CD4-positive, alpha-beta memory T cell (primary cell): ENCODE measurements at regions not wholly inside any gene's neighbourhood (a gene's known extent, or its start where the extent isn't known, plus 50 kb on each side); places are given as distances from the start of the nearest gene placed in this dataset.

Source experiments
- CTCF ChIA-PET: fragments of 350-600 bp; sonication (Branson Sonifier 250); formaldehyde crosslinking; loops from one replicate; lab custom pipeline; 2021; ENCODE audit warnings: inconsistent platforms; ENCODE audit not compliant: partially characterized antibody; lab: Charles Lee
- POLR2A ChIA-PET: fragments of 350-600 bp; sonication (Branson Sonifier 250); formaldehyde crosslinking; loops from one replicate; lab custom pipeline; 2021; ENCODE audit not compliant: partially characterized antibody; lab: Charles Lee
- DNase-seq, 5 donors: peaks; one replicate each; pipeline versions ENCODE4 v3.0.0 to v3.0.0-alpha.2; 2020 to 2022; ENCODE audit warnings: mixed read lengths in 1 of 5
- H3K27ac ChIP-seq: one replicate; pipeline ENCODE4 v1.7.0; 2013; ENCODE audit warnings: low read depth, low read length
- H3K27me3 ChIP-seq: 2 replicates; pipeline ENCODE4 v1.7.0; 2013; ENCODE audit warnings: mild to moderate bottlenecking, low read length, moderate library complexity; ENCODE audit not compliant: insufficient read depth
- H3K36me3 ChIP-seq: 2 replicates; pipeline ENCODE4 v1.7.0; 2013; ENCODE audit warnings: mild to moderate bottlenecking, low read length, moderate library complexity; ENCODE audit not compliant: insufficient read depth
- H3K4me1 ChIP-seq: 2 replicates; pipeline ENCODE4 v1.7.0; 2013; ENCODE audit warnings: mild to moderate bottlenecking, low read length, moderate library complexity; ENCODE audit not compliant: insufficient read depth
- H3K4me3 ChIP-seq, 2 donors: one replicate each; pipeline ENCODE4 v1.7.0; 2013; ENCODE audit warnings: low read length in 2 of 2, mild to moderate bottlenecking in 1 of 2
- H3K9me3 ChIP-seq, 2 donors: one replicate each; pipeline ENCODE4 v1.7.0; 2013; ENCODE audit warnings: low read length in 2 of 2, control low read depth in 1 of 2; ENCODE audit not compliant: control insufficient read depth in 1 of 2
- H3K27ac Mint-ChIP-seq, 7 donors: one replicate each; pipeline ENCODE4 v1.8.0; 2020 to 2021; ENCODE audit warnings: mixed read lengths in 7 of 7, mild to moderate bottlenecking in 6 of 7, inconsistent platforms in 3 of 7, moderate library complexity in 3 of 7
- H3K27me3 Mint-ChIP-seq, 2 donors: one replicate each; pipeline ENCODE4 v1.8.0; 2020 to 2021; ENCODE audit warnings: mixed read lengths in 2 of 2
- H3K36me3 Mint-ChIP-seq, 2 donors: one replicate each; pipeline ENCODE4 v1.8.0; 2020 to 2021; ENCODE audit warnings: mixed read lengths in 2 of 2, inconsistent platforms in 1 of 2, mild to moderate bottlenecking in 1 of 2
- H3K4me1 Mint-ChIP-seq, 4 donors: one replicate each; pipeline ENCODE4 v1.8.0; 2020 to 2021; ENCODE audit warnings: mixed read lengths in 4 of 4, mild to moderate bottlenecking in 1 of 4
- H3K4me3 Mint-ChIP-seq, 8 donors: one replicate each; pipeline ENCODE4 v1.8.0; 2020 to 2021; ENCODE audit warnings: mixed read lengths in 8 of 8, mild to moderate bottlenecking in 7 of 8, moderate library complexity in 6 of 8, inconsistent platforms in 3 of 8
- H3K9me3 Mint-ChIP-seq, 8 donors: one replicate each; pipeline ENCODE4 v1.8.0; 2020 to 2021; ENCODE audit warnings: mixed read lengths in 8 of 8, mild to moderate bottlenecking in 5 of 8, inconsistent platforms in 3 of 8, moderate library complexity in 1 of 8
- intact Hi-C: fragments of 100-400 bp; cut with micrococcal nuclease; formaldehyde crosslinking; loops from one replicate; pipeline ENCODE4 v1.15.1; 2023

DNA sequence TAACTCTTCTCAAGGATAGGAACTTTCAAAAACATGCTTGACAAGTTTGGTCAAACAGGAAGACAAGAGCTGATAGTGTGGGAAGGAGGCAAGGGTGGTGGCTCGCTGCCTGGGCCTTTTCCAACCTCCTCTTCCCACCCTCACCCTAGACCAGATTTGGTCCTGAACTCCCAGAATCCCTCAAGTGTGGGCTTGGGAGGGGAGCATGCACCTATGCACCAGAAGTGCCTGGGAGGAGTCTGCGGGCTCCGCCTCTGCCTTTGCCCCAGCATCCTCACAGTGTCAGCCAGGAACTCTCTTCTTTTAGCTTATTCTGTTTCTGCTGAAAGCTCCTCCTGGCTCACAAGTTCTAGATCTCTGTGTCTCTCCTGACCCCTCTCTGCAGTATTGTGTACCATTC, 126.2 kb upstream of the MRPS22 start:
- POLR2A ChIA-PET: no interaction called here
- CTCF ChIA-PET: no interaction called here
- Histone ChIP-seq H3K4me3 (no peak overlapping the region), H3K4me1 (no peaks in the 10 kb centered on the region), H3K9me3 (no peaks in the 10 kb centered on the region), H3K27me3 (no peaks in the 10 kb centered on the region), H3K36me3 (no peaks in the 10 kb centered on the region), H3K27ac (no peak overlapping the region)
- H3K36me3 Mint-ChIP-seq: no peaks in the 10 kb centered on the region
- H3K9me3 Mint-ChIP-seq: peaks cover 0 to 4% (median 0%) of the 10 kb centered on the region in 8 donors
- intact Hi-C loops: no loop called here
- no peaks in the 10 kb centered on the region for H3K4me1 Mint-ChIP-seq
- no peak for DNase-seq
- H3K27me3 Mint-ChIP-seq: peaks cover 0 to 4% of the 10 kb centered on the region in 2 donors
- H3K4me3 Mint-ChIP-seq: no peak overlapping the region
- no peak overlapping the region for H3K27ac Mint-ChIP-seq

DNA sequence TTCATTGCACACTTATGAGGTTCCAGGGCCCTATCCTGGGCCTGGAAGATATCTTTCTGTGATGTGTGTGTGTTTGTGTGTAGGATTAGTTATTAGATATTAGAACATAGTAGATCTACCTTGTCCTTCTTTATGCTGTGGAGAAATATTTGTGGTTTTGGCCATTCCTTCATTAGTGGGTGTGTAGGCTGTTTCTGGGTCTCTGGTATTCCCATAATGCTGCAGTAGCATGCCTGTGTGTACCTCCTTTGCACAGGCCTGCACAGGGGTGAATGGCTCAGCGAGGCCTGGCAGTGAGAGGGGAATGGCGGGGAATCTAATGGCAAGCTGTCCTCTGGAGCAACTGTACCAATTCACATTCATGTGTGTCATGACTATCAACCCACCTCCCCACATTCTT, 125.8 kb upstream of the MRPS22 start:
- H3K9me3 Mint-ChIP-seq: peaks cover 0 to 4% (median 0%) of the 10 kb centered on the region in 8 donors
- no peak overlapping the region for H3K4me3 Mint-ChIP-seq
- CTCF ChIA-PET: no interaction called here
- H3K27ac Mint-ChIP-seq: no peak overlapping the region
- Histone ChIP-seq H3K27ac (no peak overlapping the region), H3K4me1 (no peaks in the 10 kb centered on the region), H3K27me3 (no peaks in the 10 kb centered on the region), H3K4me3 (no peak overlapping the region), H3K9me3 (no peaks in the 10 kb centered on the region), H3K36me3 (no peaks in the 10 kb centered on the region)
- DNase-seq: no peak
- H3K36me3 Mint-ChIP-seq: no peaks in the 10 kb centered on the region
- no peaks in the 10 kb centered on the region for H3K4me1 Mint-ChIP-seq
- intact Hi-C loops: no loop called here
- POLR2A ChIA-PET: no interaction called here
- H3K27me3 Mint-ChIP-seq: peaks cover 3 to 4% of the 10 kb centered on the region in 2 donors

DNA sequence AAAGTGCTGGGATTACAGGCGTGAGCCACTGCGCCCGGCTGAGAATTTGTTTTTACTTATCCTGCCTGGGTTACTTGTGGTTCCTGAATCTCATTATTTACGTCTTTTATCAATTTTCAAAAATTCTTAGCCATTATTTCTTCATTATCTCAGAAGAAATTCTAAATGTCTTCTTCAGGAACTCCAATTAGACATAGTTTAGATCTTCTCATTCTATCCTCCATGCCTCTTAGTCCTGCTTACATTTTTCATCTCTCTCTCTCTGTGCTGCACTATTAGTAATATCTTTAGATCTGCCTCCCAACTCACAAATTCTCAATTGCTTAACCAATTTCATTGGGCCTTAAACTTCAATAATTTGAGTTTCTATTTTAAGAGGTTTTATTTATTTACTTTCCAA, 124.4 kb upstream of the MRPS22 start:
- H3K27ac ChIP-seq: no peak overlapping the region
- POLR2A ChIA-PET: no interaction called here
- DNase-seq: no peak
- no peaks in the 10 kb centered on the region for H3K27me3 ChIP-seq
- CTCF ChIA-PET: no interaction called here
- no peaks in the 10 kb centered on the region for H3K9me3 ChIP-seq
- Mint-ChIP-seq H3K27me3 (peaks cover 3 to 4% of the 10 kb centered on the region in 2 donors), H3K36me3 (no peaks in the 10 kb centered on the region), H3K4me3 (no peak overlapping the region), H3K9me3 (no peaks in the 10 kb centered on the region), H3K27ac (no peak overlapping the region), H3K4me1 (no peaks in the 10 kb centered on the region)
- H3K4me1 ChIP-seq: no peaks in the 10 kb centered on the region
- no peaks in the 10 kb centered on the region for H3K36me3 ChIP-seq
- H3K4me3 ChIP-seq: no peak overlapping the region
- intact Hi-C loops: no loop called here

DNA sequence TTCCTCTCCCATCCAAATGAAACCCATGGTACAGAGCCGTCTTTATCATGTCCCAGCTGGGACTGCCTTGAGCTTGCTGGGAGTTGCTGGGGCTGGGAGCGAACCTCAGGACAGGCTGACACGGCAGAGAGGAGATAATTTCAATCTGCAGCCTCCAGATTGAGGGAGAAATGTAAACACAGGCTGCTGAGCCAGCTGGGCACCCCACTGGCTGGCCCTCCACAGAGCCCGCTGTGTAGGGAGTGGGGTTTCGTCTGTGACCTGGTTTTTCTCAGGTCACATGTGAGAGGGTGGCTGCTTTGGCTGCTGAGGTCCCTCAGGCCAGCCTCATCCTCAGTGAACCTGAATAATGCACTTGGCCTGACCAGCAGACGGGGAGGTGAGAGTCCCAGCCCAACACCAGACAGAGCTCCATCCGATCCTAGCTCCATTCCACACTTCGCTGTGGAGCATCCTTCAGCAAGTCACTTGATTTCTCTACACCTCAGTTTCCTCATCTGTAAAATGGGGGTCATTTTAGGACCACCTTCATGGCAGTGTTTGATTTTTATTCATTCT, 121.6 kb upstream of the MRPS22 start:
- no peak overlapping the region for H3K4me3 Mint-ChIP-seq
- intact Hi-C loops: no loop called here
- no peak for DNase-seq
- H3K4me3 ChIP-seq: no peak overlapping the region
- H3K27ac Mint-ChIP-seq: no peak overlapping the region
- H3K9me3 ChIP-seq: no peaks in the 10 kb centered on the region
- no peak overlapping the region for H3K27ac ChIP-seq
- no peaks in the 10 kb centered on the region for H3K36me3 ChIP-seq
- peaks cover 0 to 3% of the 10 kb centered on the region in 2 donors for H3K27me3 Mint-ChIP-seq
- no peaks in the 10 kb centered on the region for H3K4me1 ChIP-seq
- POLR2A ChIA-PET: no interaction called here
- CTCF ChIA-PET: no interaction called here
- H3K36me3 Mint-ChIP-seq: no peaks in the 10 kb centered on the region
- H3K9me3 Mint-ChIP-seq: no peaks in the 10 kb centered on the region
- H3K4me1 Mint-ChIP-seq: no peaks in the 10 kb centered on the region
- H3K27me3 ChIP-seq: no peaks in the 10 kb centered on the region

DNA sequence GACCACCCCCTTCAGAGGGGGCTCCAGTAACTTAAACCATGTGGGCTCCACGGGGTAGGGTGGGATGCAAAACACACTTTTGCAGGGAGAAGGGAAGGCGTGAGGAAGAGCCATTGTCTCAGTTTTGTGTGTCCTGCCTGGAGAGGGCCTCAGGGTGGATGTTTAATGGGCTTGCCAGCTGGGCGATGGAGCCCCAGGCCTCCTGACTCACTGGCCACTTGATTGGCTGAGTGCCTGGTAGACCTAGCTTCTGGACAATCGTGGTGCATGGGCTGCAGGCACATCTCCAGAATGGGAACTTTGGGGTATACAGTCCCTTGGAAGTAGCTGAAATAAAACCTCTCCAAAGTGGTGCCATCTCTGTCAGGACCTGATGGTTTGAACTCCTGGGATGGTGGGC, 118.3 kb upstream of the MRPS22 start:
- POLR2A ChIA-PET: no interaction called here
- H3K27ac ChIP-seq: no peak overlapping the region
- no peaks in the 10 kb centered on the region for H3K36me3 ChIP-seq
- intact Hi-C loops: no loop called here
- Mint-ChIP-seq H3K27me3 (peaks cover 0 to 3% of the 10 kb centered on the region in 2 donors), H3K27ac (no peak overlapping the region), H3K36me3 (no peaks in the 10 kb centered on the region), H3K4me3 (no peak overlapping the region), H3K4me1 (no peaks in the 10 kb centered on the region), H3K9me3 (no peaks in the 10 kb centered on the region)
- H3K4me1 ChIP-seq: no peaks in the 10 kb centered on the region
- CTCF ChIA-PET: no interaction called here
- H3K9me3 ChIP-seq: no peaks in the 10 kb centered on the region
- H3K4me3 ChIP-seq: no peak overlapping the region
- DNase-seq: no peak
- no peaks in the 10 kb centered on the region for H3K27me3 ChIP-seq

- Histone ChIP-seq H3K36me3 (no peaks in the 10 kb centered on the region), H3K27me3 (no peaks in the 10 kb centered on the region), H3K27ac (no peak overlapping the region), H3K9me3 (no peaks in the 10 kb centered on the region), H3K4me1 (no peaks in the 10 kb centered on the region), H3K4me3 (no peak overlapping the region)
- no peak for DNase-seq
- Mint-ChIP-seq H3K4me3 (no peak overlapping the region), H3K27me3 (peaks cover 0 to 3% of the 10 kb centered on the region in 2 donors), H3K36me3 (no peaks in the 10 kb centered on the region), H3K9me3 (no peaks in the 10 kb centered on the region), H3K27ac (no peak overlapping the region), H3K4me1 (no peaks in the 10 kb centered on the region)
- ChIA-PET CTCF (no interaction called here), POLR2A (no interaction called here)
- intact Hi-C loops: no loop called here
Measured at GRCh38 chr3:139226731-139227130, 117.1 kb upstream of the MRPS22 start.

- Histone ChIP-seq H3K36me3 (no peaks in the 10 kb centered on the region), H3K27me3 (no peaks in the 10 kb centered on the region), H3K27ac (no peak overlapping the region), H3K9me3 (no peaks in the 10 kb centered on the region), H3K4me3 (no peak overlapping the region), H3K4me1 (no peaks in the 10 kb centered on the region)
- Mint-ChIP-seq H3K27ac (no peak overlapping the region), H3K36me3 (no peaks in the 10 kb centered on the region), H3K4me3 (no peak overlapping the region), H3K27me3 (peaks cover 0 to 3% of the 10 kb centered on the region in 2 donors), H3K4me1 (no peaks in the 10 kb centered on the region), H3K9me3 (no peaks in the 10 kb centered on the region)
- CTCF ChIA-PET: no interaction called here
- intact Hi-C loops: no loop called here
- DNase-seq: no peak
- POLR2A ChIA-PET: no interaction called here
Measured at GRCh38 chr3:139227165-139227564, 116.7 kb upstream of the MRPS22 start.

DNA sequence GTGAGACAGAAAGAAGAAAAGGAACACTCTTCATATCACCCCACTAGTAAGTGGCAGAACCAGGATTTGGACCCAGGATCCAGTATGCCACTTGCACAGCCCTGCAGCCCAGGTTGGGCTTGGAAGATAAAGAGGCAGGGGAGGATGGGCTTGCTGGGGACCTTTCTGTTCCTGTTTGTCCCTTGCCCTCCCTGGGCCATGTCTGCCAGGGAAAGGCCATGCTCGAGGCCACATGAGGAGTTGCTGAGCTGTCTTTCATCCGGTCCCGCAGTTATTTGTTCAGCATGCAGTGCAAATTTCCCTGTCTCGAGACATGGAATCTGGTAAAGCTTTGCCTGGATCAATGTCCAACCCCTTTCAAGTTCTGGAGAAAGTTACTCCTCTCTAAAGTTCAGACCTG, 116.0 kb upstream of the MRPS22 start:
- CTCF ChIA-PET: no interaction called here

More for the DNA sequence above, 116.0 kb upstream of the MRPS22 start:
- no peaks in the 10 kb centered on the region for H3K27me3 ChIP-seq
- H3K4me3 Mint-ChIP-seq: no peak overlapping the region
- no peaks in the 10 kb centered on the region for H3K36me3 Mint-ChIP-seq
- H3K4me3 ChIP-seq: no peak overlapping the region
- H3K9me3 Mint-ChIP-seq: no peaks in the 10 kb centered on the region
- H3K9me3 ChIP-seq: no peaks in the 10 kb centered on the region
- POLR2A ChIA-PET: no interaction called here
- no peaks in the 10 kb centered on the region for H3K4me1 Mint-ChIP-seq
- no peaks in the 10 kb centered on the region for H3K4me1 ChIP-seq
- no peaks in the 10 kb centered on the region for H3K36me3 ChIP-seq
- intact Hi-C loops: no loop called here
- no peak overlapping the region for H3K27ac Mint-ChIP-seq
- no peak for DNase-seq
- H3K27me3 Mint-ChIP-seq: peaks cover 0 to 2% of the 10 kb centered on the region in 2 donors
- no peak overlapping the region for H3K27ac ChIP-seq
